Breast epithelium (tissue), 3 donors: ENCODE measurements at regions not wholly inside any gene's neighbourhood (a gene's known extent, or its start where the extent isn't known, plus 50 kb on each side); places are given as distances from the start of the nearest gene placed in this dataset.

ENCODE experiments used
- CTCF ChIP-seq, 3 donors: fragments of 450-650 bp; IDR thresholded peaks; one replicate each; pipeline ENCODE4 v1.5.1; 2016 to 2017; ENCODE audit warnings: antibody characterized with exemption in 3 of 3, mild to moderate bottlenecking in 3 of 3, moderate library complexity in 3 of 3
- POLR2A ChIP-seq: fragments of 450-650 bp; IDR thresholded peaks from one replicate; pipeline ENCODE4 v1.6.1; 2016; ENCODE audit warnings: antibody characterized with exemption, mild to moderate bottlenecking, moderate library complexity
- POLR2AphosphoS5 ChIP-seq, 3 donors: sonication (generic); formaldehyde crosslinking; IDR thresholded peaks; one replicate each; pipeline ENCODE4 v1.6.1; 2017; ENCODE audit warnings: antibody characterized with exemption in 3 of 3

- TF ChIP-seq POLR2A (no peak), CTCF (IDR thresholded peaks at IDR 0.05) (no peak), POLR2AphosphoS5 (IDR thresholded peaks at IDR 0.05) (no peak)
Observed at GRCh38 chr5:130520211-130520610, 615.9 kb downstream of the CHSY3 start.
